LNCAP (cell line): ENCODE measurements at regions not wholly inside any gene's neighbourhood (a gene's known extent, or its start where the extent isn't known, plus 50 kb on each side); places are given as distances from the start of the nearest gene placed in this dataset.

Experiments
- CTCF ChIP-seq: fragments of 450-650 bp; IDR thresholded peaks from 2 replicates; pipeline ENCODE4 v1.5.1; 2017; ENCODE audit warnings: mild to moderate bottlenecking

GRCh38 chr10:32142646-32143045, 86.4 kb upstream of the KIF5B start:
- no peak for TF ChIP-seq CTCF

DNA sequence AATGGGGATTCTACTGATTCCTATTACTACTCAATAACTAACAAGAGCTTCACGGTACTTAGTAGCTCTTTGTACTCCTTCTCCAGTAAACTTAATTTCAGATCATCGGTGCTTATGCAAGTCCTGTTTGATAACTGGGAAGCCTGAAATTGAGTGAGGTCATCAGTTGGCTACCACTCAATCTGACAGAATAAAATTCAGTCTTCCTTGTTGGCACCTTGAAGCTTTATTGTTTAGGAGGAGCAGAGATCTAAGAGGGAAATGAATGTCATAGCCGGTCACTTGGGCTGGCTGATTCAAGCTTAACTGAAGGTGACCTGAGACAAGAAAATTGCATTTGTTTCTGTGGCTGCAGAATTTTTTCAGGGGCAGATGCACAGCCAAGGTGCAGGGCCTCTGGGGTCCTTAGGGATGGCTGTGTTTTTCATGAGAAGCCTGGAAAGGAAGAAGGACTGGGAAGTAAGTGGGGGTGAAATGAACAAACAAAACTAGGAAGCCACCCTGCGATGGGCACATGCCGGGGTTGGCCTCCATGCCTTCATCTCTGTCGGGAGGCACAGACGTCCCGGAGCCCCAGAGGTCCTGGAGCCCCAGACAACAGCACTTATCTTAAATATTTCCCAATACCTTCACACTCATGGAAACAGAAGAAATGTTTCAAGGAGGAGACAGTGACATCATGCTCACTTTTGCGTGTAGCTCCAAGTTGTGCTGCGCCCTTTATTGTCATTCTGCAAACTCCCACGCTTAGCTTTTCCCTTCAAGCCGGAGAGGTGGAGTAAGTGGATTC, 85.0 kb upstream of the KIF5B start:
- TF ChIP-seq CTCF: no peak

DNA sequence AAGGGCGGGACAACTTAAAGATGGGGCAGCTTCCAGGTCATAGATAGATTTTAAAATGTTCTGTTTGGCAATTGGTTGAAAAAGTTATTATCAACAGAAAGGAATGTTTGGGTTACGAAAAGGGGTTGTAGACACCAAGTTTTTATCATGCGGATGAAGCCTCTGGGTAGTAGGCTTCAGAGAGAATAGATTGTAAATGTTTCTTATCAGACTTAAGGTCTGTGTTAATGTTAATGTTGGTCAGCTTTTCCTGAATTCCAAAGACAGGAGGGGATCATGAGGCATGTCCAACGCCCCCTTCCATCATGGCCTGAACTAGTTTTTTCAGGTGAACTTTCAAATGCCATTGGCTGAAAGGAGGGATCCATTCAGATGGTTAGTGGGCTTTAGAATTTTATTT, 84.2 kb upstream of the KIF5B start:
- no peak for TF ChIP-seq CTCF

DNA sequence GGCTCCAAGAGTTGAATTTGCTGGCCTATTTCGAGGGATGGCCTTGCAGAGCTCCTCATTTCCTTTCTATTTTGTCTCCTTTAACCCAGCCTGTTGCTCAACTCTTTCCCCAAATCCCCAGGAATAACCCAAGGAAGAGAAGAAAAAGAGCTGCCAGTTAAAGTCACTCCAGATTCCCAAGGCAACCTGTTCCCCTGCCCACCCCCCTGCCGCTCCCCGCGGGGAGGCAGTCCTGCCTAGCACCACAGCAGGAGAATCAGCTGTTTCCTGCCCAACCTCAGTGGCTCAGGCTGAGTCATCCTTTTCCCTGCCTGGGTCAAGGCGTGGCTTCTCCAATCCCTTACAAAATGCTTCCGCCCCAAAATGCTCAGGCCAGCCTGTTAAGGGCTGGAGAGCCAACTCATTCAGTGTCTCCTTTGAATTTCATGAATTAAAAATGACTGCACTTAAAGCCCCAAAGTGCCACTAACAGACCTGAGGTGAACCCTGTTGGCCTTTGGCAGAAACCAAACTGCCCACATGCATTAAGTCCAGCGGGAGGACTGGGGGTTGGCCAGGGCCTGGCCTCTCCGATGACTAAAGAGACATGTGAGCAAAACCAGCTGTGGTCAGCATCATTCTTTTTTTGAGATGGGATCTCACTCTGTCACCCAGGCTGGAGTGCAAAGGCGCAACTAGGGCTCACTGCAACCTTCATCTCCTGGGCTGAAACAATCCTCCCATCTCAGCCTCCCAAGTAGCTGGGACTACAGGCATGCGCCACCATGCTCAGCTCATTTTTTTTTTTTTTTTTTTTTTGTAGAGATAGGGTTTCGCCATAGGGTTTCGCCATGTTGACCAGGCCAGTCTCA, 83.2 kb upstream of the KIF5B start:
- no peak for TF ChIP-seq CTCF

- no peak for TF ChIP-seq CTCF
Measured at GRCh38 chr10:32132357-32132946, 76.2 kb upstream of the KIF5B start.

DNA sequence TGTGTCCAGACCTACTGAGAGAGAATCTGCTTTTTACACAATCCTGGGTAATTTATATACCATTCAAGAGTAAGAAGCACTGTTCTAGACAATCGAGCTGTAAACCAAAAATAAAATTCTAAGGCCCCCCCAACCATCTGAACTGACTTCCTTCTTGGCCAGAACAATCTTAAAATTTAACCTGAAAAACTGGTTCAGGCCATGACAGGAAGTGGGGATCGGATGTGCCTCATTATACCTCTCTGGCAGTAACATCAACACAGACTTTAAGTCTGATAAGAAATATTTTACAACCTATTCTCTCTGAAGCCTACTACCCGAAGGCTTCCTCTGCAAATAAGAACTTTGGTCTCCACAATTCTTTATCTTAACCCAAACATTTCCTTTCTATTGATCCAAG, 75.2 kb upstream of the KIF5B start:
- no peak for TF ChIP-seq CTCF

DNA sequence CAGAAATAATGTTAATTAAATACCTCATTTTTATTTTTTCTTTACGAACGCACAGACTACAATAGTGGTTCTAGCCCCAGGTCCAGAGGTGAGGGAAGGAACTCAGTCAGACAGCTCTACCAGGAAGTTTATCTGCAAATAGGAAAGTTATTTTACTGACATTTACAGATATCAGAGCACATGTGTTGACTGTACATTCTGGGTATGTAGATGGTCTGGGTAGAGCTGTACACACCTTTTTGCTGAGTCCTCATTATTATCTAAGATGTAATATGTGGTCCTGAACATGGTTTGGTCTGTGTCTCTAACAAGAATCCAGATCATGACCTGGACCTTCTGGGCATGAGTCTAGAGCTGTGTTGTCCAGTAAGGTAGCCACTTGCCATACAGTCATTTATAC, 74.6 kb upstream of the KIF5B start:
- no peak for TF ChIP-seq CTCF
